NAMALWA (cell line): ENCODE measurements at regions not wholly inside any gene's neighbourhood (a gene's known extent, or its start where the extent isn't known, plus 50 kb on each side); places are given as distances from the start of the nearest gene placed in this dataset.

Source experiments
- DNase-seq: peaks from one replicate; pipeline ENCODE4 v3.0.0-alpha.2; 2015; ENCODE audit warnings: low spot score

DNA sequence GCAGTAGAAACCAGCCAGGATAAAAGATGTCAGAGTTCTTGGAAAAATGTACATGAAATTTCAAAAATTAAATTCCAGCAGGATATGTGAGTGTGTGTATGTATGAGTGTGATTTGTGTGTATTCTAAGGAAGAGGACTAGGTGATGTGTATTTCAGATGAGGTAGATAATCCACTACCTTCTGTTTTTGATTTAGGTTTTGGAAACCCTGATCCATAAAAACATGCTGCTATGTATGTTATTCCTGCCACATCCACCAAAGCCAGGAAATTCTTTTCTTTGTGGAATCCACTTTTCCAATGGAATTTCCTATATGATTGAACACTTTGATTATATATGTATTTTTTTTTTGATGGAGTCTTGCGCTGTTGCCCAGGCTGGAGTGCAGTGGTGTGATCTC, 276.9 kb downstream of the UQCRFS1 start:
- no peak for DNase-seq

DNA sequence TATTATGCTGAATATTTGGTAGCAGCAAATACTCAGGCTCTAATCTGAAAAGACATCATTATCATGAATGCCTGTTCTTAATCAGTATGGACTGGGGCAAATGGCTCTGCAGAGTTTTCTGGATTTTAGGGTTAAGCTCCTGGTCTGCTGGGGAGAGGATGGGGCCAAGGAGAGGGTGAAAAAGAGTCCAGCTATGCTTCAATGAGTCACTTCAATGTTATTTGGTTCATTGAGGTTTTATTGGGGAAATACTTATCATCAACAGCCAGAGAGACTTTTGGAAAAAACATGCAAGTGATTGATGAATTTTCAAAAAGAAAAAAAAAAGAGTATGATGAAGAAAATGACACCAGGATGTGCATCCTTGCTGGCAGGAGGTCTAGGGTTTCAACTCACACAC, 278.3 kb downstream of the UQCRFS1 start:
- DNase-seq, result no peak

DNA sequence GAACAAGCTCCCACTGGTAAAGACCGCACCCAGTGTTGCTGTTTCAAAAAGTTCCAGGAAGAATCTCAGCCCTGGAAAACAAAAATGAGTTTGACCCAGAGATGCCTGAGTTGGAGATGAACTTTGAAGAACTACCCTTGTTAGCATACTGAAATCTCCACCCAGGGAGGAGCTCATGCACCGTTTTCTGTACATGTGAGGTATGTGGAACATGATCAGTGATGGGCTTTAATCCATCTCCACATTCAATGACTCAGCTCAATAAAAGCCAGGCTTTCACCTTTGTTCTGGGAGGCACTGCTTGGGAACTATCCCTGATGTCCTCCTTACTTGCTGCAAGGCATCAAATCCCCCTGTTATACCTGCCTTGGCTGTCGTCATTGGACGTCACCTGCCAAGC, 279.9 kb downstream of the UQCRFS1 start:
- no peak for DNase-seq

DNA sequence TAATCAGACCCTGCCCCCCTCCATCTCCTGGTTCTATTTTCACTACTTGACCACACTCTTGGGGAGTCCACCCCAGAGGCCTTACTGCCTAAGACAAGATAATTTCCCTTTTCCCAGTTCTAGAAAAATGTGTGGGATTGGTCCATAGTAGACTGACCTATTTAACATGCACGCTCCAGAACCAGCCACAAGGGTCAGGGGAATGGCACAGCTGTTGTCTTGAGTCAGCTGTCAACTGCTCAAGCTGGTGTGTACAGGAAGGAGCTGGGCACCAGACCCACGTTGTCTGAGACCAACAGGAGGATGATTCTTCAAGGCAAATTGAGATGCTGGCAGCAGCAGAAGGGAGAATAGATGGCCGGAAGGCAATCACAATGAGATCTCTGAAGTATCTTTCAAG, 280.5 kb downstream of the UQCRFS1 start:
- DNase-seq, result no peak

DNA sequence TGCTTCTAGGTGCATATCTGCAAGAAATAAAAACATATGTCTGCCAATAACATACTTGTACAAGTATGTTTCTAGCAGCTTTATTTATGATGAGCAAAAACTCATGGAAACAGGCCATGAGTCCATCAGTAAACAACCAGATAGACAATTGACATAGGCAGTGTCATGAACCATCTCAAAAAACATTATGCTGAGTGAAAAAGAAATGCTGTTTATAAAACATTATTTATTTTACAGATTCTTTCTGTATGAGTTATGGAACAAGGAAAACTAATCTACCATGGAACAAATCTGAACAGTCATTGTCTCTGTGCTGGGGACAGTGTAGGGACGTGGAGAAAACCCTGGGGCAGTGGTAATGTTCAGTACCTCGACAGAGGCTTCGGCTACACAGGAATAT, 283.9 kb downstream of the UQCRFS1 start:
- no peak for DNase-seq

DNA sequence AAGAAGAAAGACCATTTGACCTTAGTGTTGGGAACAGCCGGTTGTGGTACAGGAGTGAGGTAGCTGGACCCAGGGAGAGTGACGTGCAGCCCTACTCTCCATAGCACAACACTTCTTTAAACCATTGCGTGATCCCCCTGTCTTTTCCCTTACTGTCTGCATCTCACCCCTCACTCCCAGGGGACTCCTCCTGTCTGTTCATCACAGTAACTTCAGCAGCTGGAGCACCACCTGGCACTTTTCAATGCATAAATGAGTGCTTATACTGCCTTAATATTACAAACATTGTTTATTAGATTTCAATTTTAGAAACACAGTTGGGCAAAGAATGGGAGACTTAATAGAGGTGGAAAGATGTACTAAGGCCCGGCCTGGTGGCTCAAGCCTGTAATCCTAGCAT, 285.5 kb downstream of the UQCRFS1 start:
- no peak for DNase-seq

DNA sequence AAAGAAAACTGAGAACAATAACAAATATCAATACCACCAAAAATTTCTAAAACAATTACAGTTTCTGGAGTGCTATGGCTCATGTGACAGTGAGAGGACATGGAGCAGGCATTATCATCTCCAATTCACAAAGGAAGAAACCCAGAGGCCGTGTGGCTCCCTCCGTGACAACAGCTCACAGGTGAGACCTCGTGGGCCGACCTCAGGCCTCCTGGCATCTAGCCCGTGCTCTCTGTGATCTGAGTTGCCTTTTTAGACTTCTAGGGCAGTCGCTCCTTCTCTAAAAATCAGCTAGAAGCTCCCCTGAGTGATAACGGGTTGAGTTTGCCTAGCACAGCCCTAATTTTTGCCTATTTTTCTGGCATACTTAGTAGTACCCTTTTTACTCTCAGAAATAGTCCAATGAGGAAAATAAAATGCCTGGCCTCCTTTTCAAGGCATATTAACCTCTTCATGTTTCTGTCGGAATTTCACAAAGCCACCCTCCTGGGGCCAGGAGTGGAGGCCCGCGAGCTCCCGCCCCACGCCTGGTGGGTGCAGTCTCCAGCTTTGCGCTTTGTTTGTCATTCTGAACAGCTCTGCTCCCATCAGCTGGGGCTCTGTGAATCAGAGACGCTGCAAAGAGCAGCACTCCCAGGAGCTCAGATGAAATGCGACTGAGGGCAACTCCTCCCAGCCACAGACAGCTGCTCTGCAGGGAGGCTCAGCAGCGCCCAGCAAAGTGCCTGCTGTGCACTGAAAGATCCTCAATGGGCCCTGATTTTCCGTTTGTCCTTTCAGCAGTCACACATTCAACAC, 292.5 kb downstream of the UQCRFS1 start:
- no peak for DNase-seq

DNA sequence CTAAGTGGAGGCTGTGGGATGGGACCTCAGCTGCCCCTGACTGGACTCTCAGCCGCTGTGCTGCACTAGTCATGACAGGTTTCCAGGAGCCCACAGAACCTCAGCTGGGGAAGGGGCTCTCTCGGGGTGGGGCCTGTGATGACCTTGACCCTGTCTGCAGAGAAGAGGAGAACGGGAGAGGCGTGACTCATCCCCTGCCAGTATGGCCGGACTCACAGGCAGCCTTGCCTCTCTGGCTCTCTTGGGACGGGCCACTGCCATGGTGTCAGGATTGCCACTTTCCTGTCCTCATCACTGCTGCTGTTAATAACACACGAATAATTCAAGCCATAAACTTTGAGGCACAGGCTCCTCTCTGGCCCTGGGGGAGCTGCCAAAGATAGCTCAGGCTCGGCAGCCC, 295.3 kb downstream of the UQCRFS1 start:
- no peak for DNase-seq

DNA sequence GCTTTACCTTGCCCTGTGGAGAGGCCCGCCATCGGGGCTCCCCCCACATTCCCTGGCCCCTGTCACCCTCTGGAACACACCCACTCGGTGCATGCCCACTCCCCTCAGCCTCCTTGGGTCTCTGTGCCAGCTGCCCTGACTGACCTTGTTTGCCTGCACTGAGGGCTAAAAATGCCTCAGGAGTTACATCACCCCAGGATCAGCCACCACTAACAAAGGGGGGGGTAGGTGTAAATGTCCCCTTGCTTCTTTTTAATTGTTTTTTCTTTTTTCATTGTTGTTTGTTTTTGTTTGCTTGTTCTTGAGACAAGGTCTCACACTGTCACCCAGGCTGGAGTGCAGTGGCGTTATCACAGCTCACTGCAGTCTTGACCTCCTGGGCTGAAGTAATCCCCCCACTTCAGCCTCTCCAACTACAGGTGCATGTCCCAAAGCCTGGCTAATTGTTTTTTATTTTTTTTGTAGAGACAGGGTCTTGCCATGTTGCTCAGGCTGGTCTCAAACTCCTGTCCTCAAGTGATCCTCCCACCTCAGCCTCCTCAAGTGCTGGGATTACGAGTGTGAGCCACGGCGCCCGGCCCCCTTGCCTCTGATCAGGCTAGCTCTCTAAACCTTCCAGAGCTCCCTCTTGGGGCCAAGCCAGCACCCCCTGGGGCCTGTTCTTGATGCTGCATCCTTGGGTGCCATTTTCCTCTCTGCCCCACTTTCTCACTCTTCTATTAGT, 297.1 kb downstream of the UQCRFS1 start:
- no peak for DNase-seq

DNA sequence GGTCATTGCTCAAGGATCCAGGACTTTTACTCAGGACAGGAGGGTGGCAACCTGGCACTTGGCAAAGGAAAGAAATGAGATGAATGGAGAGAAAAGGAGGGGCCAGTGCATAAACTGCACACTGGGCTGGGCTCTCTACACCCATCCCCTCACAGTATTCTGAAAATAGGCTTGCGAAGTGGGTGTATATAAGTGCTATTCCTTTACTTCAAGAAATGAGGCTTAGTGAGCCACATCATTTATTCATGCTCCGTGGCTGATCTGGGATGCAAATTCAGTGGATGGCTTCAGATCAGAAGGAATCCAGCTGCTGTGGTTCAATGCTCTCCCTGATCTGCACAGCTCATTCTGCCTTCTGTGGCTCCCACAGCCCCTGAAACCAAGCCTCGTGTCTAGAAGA, 297.7 kb downstream of the UQCRFS1 start:
- no peak for DNase-seq

DNA sequence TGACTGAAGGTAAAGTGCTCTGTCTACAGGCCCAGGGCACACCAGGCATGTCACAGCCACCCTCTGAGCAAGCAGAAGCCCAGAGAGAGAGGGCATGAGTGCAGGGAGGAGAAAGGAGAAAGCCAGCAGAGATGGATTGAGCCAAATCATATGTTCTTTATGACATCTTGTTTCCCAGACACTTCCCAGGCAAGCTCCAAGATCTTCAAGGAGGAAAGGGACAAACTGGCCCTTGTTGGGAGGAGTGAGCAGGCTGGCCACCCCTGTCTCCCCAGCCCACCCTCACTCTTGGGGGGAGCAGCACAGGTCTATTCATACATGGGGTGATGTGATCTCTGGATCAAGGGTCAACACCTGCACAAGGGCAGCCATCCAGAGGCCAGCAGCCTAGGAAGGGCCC, 298.8 kb downstream of the UQCRFS1 start:
- DNase-seq, result no peak

DNA sequence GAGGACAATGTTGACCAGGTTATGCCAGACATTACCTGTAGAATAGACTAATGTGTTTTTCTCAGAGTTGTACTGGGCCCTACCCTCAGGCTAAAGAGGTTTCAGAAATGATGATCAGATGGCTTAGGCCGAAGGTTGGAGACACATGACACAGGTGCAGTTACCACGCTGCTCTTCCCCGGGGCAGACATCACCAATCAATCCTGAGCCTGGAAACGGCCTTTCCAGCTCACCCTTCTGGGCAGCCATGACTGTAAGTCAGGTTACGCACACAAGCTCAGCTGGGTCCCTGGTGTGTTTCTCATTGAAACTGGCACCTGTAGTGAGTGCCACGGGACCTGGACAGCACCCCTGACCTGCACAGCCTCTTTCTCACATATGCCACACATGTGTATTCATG, 299.3 kb downstream of the UQCRFS1 start:
- DNase-seq, result no peak

DNA sequence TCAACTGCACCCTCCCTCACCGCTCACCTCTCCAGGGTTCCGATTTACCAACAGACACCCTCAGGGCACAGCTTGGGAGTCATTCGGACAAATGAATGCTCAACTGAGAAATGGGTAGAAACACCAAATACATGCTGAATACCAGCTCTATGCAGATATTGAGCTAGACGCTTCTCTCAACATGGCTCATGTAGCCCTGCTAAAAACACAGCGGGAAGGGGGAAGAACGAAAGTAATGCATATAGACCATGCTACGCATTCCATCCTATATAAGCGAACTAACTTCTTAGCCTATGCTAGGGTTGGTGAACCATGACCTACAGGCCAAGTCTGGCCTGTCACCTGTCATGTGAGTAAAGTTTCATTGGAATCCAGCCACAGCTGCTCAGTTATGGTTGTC, 304.0 kb downstream of the UQCRFS1 start:
- DNase-seq, result no peak

DNA sequence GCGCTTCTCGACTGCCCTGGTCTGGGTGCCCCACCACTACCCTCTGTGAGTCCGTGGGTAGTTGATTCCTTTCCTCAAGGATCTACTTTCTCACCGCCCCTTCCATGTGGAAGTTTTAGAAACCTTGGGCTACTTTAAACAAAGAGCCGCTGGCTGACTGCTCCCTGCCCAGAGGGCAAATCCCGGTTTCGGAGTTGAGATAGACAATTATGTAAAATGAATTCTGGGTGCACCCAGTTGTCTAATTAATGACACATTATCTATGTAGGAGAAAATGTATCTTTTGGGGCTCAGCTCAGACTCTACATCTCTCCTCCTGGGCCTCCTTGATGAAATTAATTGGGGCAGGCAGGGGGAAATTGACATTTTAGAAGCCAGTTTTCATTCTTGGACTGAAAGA, 305.4 kb downstream of the UQCRFS1 start:
- no peak for DNase-seq

DNA sequence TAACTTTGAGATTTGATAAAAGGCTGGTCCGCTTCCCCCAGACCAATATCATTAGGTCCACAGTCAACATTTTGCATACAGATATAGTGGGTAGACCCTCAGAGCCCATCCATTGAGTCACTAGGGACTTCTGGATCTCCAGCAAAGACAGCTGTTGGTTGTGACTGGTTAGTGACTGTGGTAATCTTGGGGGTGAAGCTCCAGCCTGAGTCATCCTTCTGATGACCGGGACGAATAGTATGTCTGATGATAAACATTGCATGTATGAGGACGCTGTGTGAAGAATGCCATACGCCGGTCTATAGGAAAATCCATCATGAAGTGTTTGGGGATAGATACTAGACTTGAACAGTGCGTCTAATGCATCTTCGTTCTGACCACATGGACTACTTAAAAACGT, 307.0 kb downstream of the UQCRFS1 start:
- DNase-seq, result no peak

DNA sequence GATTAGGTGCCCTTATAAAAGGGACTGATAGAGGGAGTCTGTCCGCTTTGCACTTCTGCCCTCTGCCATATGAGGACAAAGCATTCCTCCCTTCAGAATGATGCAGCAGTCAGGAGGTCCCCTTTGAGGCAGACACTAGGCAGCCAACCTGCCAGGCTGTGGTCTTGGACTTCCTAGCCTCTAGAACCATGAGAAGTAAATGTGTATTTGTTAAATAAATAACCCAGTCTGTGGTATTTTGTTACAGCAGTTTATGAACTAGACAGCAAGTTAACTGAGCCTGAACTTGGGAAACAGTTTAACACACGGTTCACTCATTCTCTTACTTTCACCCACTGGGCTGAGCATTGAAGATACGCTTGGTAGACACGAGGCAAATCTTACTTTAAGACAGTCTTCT, 313.2 kb downstream of the UQCRFS1 start:
- no peak for DNase-seq

DNA sequence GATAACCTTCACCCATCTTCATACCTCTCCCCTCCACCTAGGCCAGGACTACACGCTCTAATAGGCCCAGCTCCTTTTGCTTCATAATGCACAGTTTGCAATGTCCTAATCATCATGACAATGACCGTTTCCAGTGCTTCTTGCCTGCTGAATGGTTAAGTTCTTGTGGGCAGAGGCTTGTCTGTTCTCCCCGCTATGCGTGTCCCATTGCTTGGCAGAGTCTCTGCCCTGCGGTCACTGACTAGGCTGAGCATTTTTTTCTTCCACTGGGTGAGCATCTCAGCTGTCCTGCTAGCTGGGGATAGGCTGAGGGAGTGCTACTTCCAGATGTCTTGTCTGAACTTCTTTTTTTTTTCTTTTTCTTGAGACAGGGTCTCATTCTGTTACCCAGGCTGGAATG, 314.7 kb downstream of the UQCRFS1 start:
- no peak for DNase-seq

DNA sequence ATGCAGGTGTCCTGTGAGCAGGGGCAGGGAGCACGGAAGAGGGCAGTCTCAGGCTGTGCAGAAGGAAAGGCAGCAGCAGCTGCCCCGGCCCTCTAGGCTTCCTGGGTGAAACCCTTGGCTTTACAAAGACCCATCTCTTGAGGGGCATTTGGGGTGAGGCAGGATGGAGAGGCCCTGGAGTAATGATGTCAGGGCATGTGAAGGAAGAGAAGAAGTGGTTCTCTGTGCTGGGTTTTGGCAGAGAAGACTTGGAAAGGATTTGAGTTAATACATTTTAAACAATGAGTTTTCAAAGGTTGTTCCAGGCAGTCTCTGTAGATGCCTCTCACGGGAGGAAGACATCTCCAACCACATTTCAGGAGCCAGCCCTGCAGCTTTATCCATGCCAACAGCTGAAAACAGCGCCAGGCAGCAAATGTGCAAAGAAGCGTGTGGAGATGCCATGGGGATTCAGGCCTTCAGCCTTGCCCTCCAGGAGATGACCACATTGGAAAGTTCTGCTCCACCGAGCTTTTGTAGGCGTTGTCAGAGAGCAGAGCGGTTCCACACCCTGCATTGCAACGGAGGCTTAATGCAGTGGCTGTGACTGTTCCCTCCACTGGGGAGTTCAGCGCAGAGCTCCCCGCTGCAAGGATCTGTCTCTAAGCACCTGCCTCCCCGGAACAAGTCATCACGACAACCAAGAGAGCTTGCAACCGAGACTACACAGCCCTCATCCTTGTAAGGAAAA, 322.8 kb downstream of the UQCRFS1 start:
- DNase-seq, result no peak

DNA sequence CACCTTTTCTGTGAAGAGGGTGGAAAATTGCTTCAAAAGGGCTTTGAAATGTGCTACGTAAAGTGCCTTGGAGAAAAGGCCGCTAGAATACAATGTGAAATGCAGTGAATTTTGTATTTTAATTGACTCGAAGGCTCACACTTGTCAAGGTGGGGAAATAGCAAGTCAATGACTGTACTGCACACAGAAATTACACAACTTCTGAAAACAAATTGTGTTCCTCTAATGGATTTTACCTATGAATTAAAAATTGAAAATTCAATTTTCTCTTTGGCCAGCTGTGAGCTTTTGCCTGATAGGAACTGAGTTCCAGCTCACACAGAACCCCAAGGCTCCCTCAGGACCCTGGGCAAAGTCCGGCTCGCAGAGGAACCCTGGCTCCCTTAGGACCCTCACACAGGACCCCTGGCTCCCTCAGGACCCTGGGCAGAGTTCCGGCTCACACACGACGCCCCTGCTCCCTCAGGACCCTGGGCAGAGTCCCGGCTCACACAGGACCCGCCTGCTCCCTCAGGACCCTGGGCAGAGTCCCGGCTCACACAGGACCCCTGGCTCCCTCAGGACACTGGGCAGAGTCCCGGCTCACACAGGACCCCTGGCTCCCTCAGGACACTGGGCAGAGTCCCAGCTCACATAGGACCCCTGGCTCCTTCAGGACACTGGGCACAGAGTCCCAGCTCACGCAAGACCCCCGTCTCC, 324.9 kb downstream of the UQCRFS1 start:
- DNase-seq, result no peak

DNA sequence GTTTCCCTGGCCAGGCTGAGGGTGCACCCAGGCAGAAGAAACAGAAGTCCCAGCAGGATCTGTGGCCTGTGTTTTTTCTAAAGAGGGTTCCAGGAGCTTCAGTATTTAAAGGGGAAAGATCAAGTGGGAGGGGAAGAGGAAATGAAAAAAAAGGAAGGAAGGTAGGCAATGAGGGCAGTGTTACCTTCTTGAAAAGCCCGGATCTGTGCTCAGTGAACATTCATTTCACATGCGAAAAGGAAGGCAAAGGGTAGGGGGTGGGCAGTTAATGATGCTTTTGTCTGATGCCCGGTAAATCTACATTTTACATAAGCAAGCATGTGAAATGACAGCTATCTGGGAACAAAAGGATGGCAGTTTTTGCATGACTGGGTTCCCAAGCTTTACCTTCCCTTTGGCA, 326.2 kb downstream of the UQCRFS1 start:
- DNase-seq, result no peak

DNA sequence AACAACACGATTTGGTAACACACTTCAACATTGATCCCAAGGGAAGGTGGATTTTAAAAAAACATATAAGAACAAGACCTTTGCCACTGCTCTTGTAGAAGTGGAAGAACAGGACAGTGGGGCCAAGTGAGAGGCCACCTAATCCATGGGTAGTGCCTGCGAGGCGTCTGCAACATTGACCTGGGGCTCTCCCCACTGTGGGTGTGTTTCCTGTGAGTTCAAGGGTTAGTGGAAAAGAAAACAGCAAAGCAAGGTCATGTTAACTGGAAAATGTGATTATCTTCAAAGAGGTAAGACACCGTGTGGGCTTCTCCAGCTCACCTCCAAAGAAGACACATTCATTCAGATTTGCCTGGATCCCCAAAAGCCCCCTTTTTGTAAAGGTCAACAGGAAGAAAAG, 327.0 kb downstream of the UQCRFS1 start:
- DNase-seq, result no peak

DNA sequence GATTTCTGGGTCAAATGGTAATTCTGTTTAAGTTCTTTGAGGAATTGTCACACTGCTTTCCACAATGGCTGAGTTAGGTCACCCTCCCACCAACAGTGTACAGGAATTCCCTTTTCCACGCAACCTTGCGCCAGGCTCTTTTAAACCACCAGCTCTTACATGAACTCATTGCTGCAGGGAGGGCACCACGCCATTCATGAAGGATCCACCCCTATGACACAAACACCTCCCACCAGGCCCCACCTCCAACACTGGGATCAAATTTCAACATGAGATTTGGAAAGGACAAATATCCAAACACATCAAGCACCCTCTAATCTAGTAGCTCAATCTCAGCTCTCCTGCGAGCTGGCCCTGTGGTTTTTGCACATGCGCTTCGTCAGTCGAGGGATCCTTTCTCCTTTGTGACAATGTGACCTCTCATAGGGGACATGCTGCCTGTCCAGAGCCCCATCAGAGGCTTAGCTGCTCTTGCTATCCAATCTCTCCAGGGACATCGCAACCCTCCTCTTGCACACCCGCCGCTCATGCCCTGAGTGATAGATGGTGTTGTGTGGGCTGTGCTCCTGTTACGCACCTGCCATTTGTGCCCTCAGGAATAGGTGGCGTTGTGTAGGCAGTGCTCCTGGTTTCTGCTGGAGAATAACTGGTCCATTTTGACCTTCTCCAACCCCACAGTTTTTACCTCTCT, 328.0 kb downstream of the UQCRFS1 start:
- no peak for DNase-seq
